Lung microvascular endothelial cell (primary cell): ENCODE measurements at regions not wholly inside any gene's neighbourhood (a gene's known extent, or its start where the extent isn't known, plus 50 kb on each side); places are given as distances from the start of the nearest gene placed in this dataset.
"Not testable (repeated sequence)": the region's sequence is repeated elsewhere in the genome, so short reads cannot be mapped to it uniquely, and the experiment has no call there.

ENCODE experiments used
- DNase-seq, 2 donors: peaks; one replicate each; pipeline versions ENCODE4 v3.0.0 to v3.0.0-alpha.2; 2010; ENCODE audit warnings: low read depth in 2 of 2

DNA sequence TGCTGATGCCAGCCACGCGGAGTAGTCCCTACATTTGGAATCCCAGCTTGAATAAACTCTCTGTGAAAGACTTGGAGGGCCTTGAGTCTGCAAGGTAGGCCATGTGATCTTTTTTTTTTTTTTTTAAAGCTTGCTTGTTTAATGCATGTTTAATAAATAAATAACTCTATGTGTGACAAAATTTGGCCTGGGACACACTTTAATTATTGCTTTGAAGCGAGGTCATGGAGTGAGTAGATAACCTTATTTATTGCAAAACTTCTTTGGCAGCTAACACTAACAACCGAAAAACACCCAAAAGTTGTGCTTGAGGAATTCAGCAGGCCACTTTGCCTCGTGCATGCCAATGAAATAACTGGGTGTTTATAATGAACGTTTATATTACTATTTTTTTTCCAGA, 382.2 kb downstream of the FLRT2 start:
- DNase-seq, result no peak

DNA sequence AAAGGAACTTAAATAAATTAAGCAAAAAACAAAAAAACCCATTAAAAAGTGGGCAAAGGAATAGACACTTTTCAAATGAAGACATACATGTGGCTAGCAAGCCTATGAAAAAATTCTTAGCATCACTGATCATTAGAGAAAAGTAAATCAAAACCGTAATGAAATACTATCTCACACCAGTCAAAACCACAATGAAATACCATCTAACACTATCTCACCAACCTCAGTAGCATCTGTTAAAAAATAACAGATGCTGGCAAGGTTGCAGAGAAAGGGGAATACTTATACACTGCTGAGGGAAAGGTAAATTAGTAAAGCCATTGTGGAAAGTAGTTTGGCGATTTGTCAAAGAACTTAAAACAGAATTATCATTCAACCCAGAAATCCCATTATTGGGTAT, 381.1 kb downstream of the FLRT2 start:
- DNase-seq, result no peak

DNA sequence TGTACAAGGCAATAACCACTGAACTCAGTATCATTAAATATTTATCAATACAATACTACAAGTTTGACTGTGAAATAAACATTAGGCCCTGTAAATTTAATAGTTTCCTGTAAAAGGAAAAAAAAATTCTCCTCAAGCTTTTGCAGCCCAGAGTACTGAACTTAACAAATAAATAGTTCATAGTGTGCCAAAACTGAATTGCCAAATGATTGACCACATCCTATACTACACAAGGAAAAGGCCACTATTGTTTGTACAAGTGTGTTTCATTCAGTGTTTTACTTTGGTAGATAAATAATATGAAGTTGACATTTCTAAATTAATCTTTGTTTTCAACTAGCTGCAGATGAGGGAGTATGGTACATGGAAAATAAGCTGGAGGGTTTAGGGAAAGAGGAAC, 379.6 kb downstream of the FLRT2 start:
- DNase-seq, result no peak

DNA sequence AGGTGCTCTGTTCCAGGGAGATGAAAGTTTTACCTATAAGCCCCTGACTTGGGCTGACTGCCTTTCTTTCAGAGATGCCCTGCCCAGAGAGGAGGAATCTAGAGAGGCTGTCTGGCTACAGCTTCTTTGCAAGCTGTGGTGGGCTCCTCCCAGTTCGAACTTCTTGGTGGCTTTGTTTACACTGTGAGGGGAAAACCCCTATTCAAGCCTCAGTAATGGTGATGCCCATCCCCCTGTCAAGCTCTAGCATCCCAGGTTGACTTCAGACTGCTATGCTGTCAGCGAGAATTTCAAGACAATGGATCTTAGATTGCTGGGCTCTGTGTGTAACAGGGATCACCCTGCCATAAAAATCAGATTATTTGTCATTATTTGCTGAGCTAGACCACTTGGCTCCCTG, 377.6 kb downstream of the FLRT2 start:
- no peak for DNase-seq

DNA sequence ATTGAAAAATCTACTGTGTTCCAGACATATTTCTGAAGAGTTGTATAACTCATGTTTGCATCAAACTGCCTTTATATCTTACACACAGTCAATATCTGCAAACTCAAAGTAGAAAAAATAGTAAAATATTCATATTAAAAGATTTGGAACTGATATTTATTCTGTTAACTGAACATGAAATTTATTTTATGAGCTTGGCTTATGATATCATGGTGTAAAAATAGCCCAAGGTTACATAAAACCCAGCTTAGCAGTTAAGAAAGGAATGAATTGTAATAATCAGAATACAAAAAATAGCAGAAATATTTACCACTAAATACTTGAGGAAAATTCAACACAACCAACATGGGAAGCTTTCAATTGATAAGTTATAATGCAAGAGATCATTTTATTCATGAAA, 367.9 kb downstream of the FLRT2 start:
- DNase-seq, result no peak

DNA sequence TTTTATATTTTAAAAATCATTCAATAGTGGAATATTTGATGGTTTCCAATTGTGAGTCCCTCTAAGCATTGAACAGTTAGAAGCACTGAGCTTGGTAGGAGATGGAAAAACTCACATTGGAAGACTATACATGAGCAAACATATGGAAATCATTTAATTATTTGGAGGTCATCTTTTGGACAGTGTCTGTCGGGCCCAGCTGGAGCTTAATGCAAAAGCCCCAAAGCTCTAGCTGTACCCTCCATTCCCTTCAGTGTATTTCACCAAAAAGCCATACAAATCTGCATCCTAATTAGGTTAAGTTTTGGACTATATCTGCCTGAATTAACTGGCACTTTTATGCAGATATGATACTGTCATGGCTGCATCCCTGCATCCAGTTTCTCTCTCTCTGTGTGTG, 365.7 kb downstream of the FLRT2 start:
- DNase-seq, result no peak

DNA sequence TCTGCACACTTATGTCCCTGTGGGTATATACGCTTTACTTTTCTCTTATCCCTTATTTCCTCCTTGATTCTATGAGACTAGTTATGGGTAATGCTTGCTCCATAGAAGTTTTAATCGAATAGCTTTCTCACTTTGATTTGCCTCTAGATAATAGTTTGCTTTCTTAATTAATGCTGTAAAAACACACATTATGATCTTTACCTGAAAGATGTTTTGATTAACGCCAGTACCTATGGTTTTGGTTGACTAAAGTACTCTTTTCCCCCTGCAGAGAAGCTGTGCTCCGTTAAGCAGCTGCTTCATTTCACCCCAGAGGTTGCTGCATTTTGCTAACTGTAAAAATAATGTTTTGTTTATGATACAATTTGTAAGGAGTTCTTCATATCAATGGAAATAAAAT, 362.3 kb downstream of the FLRT2 start:
- no peak for DNase-seq

DNA sequence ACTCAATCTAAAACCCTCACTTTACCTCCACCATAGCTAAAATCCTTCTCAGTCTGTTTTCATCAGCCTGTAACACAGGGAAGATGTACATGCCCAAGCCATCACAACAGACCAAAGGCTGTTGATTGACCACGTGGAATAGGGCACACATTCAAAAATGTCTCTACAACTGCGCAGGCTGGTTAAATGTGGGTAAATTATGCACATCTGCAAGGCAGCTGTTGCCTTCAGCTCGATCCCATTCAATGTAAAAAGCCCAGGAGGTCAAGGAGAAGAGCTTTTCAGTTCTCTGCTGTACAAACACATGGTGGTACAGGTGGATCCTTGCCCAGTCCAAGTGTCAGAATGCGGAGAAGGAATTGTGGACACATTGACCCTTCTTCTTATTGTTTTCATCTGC, 354.0 kb downstream of the FLRT2 start:
- no peak for DNase-seq

DNA sequence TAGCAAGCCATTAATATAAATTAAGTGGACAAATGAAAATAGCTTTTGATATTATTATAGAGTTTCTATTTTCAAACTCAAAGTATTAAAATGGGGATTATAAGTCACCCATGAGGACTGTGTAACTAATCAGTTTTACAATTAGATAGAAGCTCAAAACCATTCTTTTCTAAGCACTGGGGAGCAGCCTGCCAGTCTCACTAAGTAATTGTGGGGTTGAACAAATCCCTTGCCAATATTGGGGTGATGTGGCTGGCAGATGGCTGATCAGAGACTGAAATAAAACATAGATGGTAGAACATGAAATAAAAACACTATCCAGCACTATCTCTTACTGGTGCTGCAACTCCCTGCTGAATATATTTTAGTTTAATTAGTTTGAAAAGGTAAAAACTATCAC, 353.2 kb downstream of the FLRT2 start:
- no peak for DNase-seq

DNA sequence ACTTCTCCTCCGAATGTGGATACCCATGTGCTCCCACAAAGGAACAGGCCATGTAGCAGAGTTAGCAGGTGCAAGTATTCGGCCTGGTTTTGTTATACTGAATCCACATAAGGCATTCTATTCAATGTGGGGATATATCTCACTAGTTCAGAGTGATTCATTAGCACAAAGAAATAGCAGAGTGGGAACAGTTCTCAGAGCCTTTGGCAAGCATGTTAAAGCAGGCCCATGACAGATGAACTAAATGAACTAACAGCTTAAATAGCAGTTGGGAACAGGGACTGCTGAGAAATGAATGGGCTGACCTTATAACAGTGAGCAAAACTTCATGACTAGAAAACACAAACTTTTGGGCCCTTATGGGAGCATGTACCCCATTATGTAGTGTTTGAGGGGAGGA, 352.0 kb downstream of the FLRT2 start:
- no peak for DNase-seq

DNA sequence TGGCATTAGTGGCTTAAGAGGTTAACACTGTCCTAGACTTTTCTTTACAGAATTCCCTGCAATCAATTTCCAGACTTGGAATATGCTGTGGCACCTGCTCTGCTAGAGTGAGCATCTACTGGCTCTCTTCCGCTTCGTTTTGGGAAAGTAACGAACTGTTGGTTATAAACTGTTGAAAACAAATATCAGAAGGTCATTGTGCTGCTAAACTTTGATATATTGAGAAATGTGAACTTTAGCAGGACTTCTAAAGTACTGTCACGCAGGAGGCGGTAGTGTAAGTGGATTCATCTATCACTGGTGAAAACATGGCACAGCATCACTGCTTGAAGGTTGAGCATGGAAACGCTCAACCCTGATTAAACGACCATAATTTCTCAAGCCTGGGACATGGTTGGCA, 348.9 kb downstream of the FLRT2 start:
- DNase-seq, result no peak

DNA sequence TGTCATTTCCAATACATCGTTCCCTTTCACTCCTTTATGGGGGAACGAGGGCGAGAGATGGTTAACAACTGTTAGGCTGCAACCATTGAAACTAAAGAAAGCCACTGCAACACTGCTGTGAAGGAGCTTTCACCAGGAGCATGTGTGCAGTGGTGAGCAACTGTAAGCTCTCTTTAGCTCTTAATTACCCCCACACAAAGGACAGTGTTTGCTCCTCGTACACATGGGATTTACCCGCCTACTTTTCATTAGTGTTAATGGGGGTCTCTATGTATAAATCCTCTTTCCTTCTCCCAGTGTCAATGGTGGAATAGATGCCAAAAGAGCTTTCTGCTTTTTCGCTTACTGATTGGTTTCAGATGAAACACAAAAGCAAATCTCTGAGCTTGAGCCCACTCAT, 343.1 kb downstream of the FLRT2 start:
- DNase-seq, result no peak

DNA sequence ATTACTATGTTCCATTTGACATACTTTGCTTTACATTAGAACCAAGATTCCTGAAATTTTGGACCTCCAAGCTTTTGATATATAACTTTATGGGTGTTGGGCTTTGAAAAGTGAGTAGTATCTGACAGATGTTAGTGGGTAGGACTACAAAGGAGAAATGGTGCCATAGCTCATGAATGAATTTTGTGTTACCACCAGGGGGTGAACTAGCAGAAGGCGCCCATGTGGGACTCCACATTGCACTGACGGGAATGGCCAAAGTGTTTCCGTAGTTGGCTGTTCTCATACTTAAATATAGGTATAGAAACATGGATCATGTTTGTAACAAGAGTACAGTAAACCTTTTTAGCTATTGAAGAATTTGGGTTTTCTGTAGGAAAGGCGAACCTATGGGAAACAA, 337.5 kb downstream of the FLRT2 start:
- DNase-seq, result no peak

DNA sequence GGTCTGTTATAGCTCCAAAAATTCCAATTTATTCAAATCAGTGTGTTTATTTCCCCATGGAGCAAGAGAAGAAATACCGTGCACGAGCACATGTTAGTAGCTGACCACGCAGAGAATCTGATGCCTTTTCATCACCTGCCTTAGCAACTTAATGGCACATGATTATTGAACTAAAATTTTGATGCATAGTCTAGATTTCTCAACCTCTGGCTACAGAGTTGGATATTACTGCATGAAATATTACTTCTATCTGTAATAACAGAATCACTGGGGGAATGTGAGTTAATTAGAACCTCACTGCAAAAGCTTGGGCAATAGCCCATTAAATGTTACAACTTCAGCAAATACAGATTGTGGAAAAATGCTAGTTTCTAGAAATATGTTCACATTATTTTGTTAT, 335.8 kb downstream of the FLRT2 start:
- no peak for DNase-seq

DNA sequence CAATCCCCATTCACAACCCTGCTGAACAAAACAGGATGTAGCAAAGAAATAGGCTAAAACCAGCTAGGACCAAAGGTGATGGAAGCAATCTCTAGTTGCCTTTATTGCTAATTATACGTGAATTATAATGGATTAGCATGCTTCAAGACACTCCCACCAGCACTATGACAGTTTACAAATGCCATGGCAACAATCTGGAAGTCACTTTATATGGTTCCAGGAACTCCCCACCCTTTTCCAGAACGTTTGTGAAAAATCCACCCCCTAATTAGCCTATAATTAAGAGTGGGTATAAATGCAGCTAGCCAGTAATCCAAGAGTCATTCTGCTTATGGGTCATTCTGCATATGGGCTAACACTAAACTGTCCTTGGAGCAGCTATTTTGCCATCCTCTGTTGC, 328.7 kb downstream of the FLRT2 start:
- no peak for DNase-seq

DNA sequence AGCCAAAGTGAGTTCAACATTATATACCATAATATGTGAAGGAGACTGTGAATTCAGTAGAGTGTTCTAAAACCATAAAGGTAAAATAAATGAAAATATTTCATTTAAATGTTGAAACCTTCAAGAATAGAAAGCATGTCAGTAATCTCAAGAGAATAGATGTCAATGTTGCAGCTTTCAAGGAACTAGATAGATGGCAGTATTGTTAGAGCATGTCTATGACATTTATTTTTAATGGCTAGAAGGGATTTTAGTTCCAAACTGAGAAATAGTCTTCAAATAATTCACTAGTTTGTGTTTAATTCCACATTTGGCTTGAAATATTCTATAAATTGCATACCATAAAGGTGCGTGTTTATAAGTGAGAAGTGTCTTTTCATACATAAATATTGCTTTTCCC, 326.5 kb downstream of the FLRT2 start:
- no peak for DNase-seq

DNA sequence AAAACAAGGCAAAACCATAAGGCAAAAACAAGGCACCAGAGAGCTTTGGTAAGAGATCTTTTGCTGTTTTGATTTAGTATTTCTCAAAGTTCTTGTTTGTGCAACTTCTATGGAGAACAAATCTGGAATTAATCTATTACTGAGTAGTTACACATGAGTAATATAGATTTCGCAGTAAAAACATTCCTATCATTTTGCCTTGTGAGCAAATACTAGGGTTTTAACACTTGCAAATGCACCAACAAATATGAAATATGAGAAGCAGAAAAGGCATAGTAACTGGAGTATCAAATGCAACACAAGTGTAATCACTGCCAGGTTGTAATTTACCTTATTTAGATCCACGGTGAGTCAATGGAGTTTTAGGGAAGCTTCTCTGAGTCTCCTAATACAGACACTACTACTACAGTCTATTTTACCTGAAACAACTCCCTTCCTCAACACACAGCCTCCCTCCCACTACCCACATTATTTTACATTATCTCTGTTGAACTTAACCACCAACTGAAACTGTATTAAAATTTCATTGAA, 324.1 kb downstream of the FLRT2 start:
- no peak for DNase-seq

DNA sequence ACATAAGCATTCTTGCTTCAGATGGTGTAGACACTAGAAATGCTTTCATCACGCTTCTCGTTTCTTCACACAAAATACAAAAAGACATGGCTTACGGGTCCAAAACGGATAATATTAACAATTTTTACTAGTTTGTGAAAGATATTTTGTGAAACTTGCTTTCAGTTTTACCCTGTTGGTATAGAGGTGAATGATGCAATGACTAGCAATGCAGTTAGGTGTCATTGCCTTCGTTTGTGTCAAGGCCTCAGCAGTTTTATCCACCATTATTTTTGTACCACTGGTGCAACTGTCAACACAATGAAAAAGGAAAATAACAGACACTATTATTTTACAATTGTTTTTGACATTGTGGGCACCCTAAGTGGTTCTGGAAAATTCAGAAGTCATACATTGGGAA, 323.0 kb downstream of the FLRT2 start:
- DNase-seq, result no peak

DNA sequence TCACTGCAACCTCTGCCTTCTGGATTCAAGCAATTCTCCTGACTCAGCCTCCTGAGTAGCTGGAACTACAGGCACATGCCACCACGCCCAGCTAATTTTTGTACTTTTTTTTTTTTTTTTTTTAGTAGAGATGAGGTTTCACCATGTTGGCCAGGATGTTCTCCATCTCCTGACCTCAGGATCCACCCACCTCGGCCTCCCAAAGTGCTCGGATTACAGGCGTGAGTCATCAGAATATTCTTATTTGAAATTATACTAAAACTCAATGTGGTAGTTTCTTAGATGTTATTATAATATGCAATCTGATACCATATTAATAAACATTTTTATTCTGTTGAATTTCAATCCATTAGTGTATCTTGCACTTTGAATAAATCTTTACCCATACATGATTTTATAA, 322.2 kb downstream of the FLRT2 start:
- not testable (repeated sequence) for DNase-seq

DNA sequence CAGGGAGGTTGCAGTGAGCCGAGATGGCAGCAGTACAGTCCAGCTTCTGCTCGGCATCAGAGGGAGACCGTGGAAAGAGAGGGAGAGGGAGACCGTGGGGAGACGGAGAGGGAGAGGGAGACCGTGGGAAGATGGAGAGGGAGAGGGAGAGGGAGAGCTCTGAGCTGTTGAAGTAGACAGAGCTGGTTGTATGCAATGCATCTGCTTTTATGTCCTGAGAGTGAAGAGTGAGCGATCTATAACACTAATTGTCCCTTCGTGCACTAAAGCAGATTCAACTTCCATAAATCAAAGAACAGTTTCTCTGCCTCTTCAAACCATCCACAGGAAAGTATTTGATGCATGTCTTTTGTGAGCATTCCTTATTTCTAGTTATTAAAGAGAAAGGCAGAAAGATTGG, 300.6 kb downstream of the FLRT2 start:
- DNase-seq, result not testable (repeated sequence)

DNA sequence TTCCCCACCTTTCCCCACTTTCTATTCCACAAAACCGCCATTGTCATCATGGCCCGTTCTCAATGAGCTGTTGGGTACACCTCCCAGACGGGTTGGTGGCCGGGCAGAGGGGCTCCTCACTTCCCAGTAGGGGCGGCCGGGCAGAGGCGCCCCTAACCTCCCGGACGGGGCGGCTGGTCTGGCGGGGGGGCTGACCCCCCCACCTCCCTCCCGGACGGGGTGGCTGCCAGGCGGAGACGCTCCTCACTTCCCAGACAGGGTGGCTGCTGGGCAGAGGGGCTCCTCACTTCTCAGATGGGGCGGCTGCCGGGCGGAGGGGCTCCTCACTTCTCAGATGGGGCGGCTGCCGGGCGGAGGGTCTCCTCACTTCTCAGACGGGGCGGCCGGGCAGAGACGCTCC, 299.7 kb downstream of the FLRT2 start:
- not testable (repeated sequence) for DNase-seq

DNA sequence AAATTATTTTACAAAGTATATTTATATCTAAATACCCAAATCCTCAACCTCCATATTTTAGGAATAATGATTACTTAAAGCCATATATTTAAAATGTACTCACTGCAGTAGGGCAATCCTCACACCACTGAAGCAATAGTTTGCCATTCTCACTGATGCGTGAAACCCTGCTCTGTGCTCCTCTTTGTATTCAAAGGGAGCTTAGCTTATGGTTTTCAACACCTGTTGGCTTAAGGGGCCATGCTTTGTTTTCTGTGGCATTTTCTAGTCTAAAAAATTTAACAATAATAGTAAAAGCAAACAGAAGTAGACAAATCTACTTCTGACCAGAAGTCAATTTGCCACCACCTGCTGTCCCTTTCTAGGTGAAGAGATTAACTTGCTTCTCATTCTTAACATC, 294.6 kb downstream of the FLRT2 start:
- no peak for DNase-seq

DNA sequence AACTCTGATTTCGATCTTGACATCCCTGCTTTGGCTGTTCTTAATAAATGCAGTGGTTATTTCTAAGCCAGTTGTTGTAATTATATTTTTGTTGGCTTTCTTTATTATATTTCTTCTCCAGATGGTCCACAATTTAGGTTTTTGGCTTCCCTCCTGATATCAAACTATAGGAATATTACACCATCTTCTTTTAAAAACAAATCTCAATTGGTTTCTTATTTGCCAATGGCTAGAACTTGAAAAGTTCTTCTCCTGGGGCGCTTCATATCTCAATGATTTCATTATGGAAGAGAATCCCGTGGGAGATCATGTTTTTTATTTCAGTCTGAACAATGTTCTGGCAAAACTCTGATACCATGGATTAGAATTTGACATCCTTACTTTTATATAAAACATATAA, 292.3 kb downstream of the FLRT2 start:
- DNase-seq, result no peak

DNA sequence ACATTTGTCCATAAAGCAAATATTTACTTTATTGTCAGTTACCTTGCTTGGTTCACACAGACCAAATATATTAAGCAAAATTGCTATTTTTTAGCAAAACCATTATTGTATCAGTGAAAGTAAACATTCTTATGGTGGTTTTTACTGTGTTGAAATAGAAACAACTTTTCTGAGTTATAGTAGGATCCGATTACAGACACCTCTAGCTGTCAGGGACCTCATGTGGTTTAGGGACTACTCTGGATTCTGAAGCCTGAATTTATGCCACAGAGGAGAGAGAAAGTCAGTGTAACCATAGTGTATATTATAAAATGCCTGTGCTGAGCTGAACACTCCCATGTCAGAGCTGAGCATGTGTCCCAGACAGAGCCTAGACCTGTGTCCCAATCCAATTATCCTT, 287.5 kb downstream of the FLRT2 start:
- no peak for DNase-seq

DNA sequence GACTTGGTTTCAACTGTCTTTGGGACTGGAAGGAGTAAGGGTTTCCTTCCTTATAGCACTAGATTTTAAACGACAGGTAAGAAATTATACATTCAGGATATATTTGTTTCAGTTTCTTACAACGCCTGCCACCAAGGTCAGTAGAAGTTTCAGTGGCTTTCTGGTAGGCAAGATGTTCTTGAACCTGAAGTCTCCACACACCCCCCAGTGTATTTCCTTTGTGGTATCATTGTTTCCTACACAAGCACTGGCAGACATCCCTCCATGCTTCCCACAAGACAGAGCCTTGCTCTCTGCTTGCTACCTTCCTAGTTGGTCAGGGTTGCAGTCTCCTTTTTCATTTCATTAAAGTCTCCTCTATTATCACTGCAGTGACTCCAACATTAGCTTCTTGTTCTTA, 283.1 kb downstream of the FLRT2 start:
- no peak for DNase-seq
